H1 (cell line): ENCODE measurements at regions not wholly inside any gene's neighbourhood (a gene's known extent, or its start where the extent isn't known, plus 50 kb on each side); places are given as distances from the start of the nearest gene placed in this dataset.

ENCODE experiments used
- CTBP2 ChIP-seq: IDR thresholded peaks from 2 replicates; pipeline ENCODE4 v1.7.0; 2011; ENCODE audit warnings: borderline replicate concordance, mild to moderate bottlenecking, moderate library complexity, mixed read lengths, low read length; ENCODE audit not compliant: insufficient read depth, insufficient read length
- KDM1A ChIP-seq: fragments of 200-600, 300-600 bp; sonication (generic); IDR thresholded peaks from 2 replicates; pipeline ENCODE4 v1.7.1; 2016; ENCODE audit warnings: mild to moderate bottlenecking, low read length, borderline replicate concordance
- RBBP5 ChIP-seq: IDR thresholded peaks from 2 replicates; pipeline ENCODE4 v1.7.1; 2012; ENCODE audit warnings: low read depth, mild to moderate bottlenecking, inconsistent platforms, low read length, moderate library complexity, borderline replicate concordance

DNA sequence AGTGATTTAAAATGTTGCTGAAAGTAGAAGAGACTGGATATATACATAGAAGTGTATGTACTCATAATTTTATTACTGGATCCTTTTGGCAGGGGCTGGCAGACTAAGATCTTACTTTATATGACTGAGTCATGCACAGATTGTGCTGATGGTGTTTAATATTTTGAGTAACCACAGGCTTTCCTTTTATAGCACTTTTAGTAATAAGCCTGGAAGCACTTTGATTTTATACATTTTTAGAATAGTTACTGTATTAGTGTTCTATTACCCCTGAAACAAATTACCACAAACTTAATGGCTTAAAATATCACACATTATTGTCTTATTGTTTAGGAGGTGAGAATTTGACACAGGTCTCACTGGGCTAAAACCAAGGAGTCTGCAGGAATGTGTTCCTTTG lies 113.4 kb upstream of the CDH8 start (continued):
- TF ChIP-seq CTBP2, result no peak
- no peak for TF ChIP-seq RBBP5
- no peak for TF ChIP-seq KDM1A
- TF ChIP-seq, all 59 proteins: peak for 0
